ENCODE measurements at regions not wholly inside any gene's neighbourhood (a gene's known extent, or its start where the extent isn't known, plus 50 kb on each side); places are given as distances from the start of the nearest gene placed in this dataset.

GRCh38 chr3:118267588-118267987, 767.1 kb downstream of the IGSF11 start:
- TF ChIP-seq GATA2 (IDR thresholded peaks at IDR 0.05; ENCODE audit: low read depth, low read length), result no peak
- no peak for TF ChIP-seq GATA3 (IDR thresholded peaks at IDR 0.05; ENCODE audit: low read depth, low read length)
